GM21528 (cell line): ENCODE measurements at regions not wholly inside any gene's neighbourhood (a gene's known extent, or its start where the extent isn't known, plus 50 kb on each side); places are given as distances from the start of the nearest gene placed in this dataset.

Experiments
- ATAC-seq: cut with Tn5 transposase; IDR thresholded peaks from one replicate; pipeline ENCODE4 v1.9.1; 2021; ENCODE audit warnings: mild to moderate bottlenecking, moderate library complexity; ENCODE audit not compliant: unreplicated experiment, low FRiP score

DNA sequence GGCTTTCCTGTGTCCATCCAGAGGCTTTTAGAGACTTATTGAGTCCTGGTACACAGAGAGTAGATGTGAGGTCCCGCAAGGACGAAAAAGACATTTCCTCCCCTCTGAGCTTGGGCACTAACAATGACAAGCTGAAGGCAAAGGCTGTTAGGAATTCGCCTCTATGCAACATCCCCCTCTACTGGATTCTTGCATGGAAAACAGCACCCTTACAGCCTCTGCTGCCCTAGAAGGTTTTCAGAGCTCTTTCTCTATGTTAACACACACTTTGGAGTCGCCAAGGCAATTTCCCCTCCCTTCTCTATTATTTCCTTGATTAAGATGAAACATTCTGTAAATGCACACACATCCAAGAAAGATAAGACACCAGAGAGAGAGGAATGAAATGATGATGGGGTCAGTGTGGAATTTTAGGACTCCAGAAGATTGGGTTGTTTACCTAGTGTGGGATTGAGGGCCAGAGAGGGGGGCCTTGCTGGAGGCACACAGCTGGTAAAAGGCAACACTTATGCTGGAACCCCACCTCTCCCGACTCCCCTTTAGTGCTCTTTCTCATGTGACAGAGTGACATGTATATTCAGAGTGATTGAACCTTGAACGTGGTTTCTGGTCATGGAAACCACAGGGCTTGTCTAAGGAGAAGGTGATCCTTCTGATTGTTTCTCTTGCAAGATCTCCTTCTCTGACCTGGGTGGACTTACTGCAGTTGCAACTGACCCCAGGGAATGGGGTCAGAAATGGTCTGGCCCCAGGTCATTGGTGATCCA is 300.7 kb downstream of the CLIC5 start:
- ATAC-seq: no peak

DNA sequence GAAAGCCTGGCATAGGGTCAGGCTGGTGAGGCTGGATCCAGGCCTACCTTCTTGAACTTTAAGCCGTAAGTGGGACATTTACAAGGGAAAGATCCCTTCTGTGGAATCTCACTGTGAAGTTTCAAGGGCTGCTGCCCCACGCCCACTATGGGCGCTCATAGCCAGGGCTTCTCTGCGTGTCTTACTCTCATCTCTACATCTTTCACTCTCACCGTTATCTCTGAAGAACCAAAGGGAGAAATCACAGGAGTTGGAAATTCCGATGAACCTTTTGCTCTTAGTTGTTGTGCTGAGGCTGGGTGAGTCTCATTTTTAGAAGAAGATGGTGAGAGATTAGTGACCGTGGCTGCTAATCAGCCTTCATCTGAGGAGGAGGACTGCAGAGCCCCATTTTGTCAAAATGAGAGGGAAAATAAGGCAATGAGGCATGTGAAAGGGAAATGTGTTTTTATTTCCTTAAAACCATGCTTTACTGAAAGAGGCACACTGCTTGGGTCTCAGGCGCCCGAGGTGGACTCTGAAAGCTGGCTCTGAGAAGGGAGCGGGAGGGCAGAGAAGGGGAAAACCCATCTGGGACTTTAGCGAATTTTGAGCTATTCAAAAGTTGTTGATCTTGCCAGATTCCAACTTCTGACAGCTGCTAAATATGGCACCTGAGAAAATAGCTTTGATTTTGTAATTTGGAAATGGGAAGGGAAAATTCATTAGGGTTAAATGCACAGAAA is 301.5 kb downstream of the CLIC5 start:
- ATAC-seq: no peak
